Adrenal gland (tissue), 9 donors: ENCODE measurements at regions not wholly inside any gene's neighbourhood (a gene's known extent, or its start where the extent isn't known, plus 50 kb on each side); places are given as distances from the start of the nearest gene placed in this dataset.

Source experiments
- DNase-seq, 7 donors: peaks; one replicate each; pipeline ENCODE4 v3.0.0-alpha.2; 2019 to 2020
- H3K27ac ChIP-seq, 5 donors: fragments of 200-600 bp; sonication (generic) in 4 of 5; 1 replicate in 3 of 5; 2 replicates in 2 of 5; pipeline versions ENCODE4 v1.5.1 to v1.8.0; 2016 to 2020; ENCODE audit warnings: mild to moderate bottlenecking in 1 of 5
- H3K27me3 ChIP-seq: fragments of 200-600 bp; 2 replicates; pipeline ENCODE4 v1.8.0; 2021
- H3K36me3 ChIP-seq, 2 donors: fragments of 200-600 bp; replicated peaks in 1 of 2; 1 replicate in 1 of 2; 2 replicates in 1 of 2; pipeline versions ENCODE4 v1.5.1 to v1.8.0; 2018 to 2022
- H3K4me1 ChIP-seq, 2 donors: fragments of 200-600 bp; replicated peaks in 1 of 2; 1 replicate in 1 of 2; 2 replicates in 1 of 2; pipeline versions ENCODE4 v1.5.1 to v1.8.0; 2018 to 2021
- H3K4me3 ChIP-seq, 4 donors: fragments of 200-600 bp; sonication (generic) in 3 of 4; one replicate each; pipeline ENCODE4 v1.5.1; 2016 to 2018
- H3K9me3 ChIP-seq, 3 donors: fragments of 200-600 bp; sonication (generic) in 1 of 3; replicated peaks in 1 of 3; 1 replicate in 2 of 3; 2 replicates in 1 of 3; pipeline versions ENCODE4 v1.5.1 to v1.8.0; 2016 to 2021
- CTCF ChIP-seq, 6 experiments: fragments of 450-650 bp in 4 of 6; fragments of 200-600 bp in 2 of 6; sonication (generic) in 1 of 6; IDR thresholded peaks; 1 replicate in 5 of 6; 2 replicates in 1 of 6; pipeline versions ENCODE4 v1.5.1 to v1.8.0; 2016 to 2021; ENCODE audit warnings: antibody characterized with exemption in 6 of 6, mild to moderate bottlenecking in 2 of 6, moderate library complexity in 1 of 6
- POLR2A ChIP-seq, 2 donors: fragments of 450-650 bp; IDR thresholded peaks; one replicate each; pipeline ENCODE4 v1.6.1; 2017; ENCODE audit warnings: antibody characterized with exemption in 2 of 2, mild to moderate bottlenecking in 2 of 2, moderate library complexity in 1 of 2
- WGBS, 4 donors: extraction: QIAGEN DNeasy Blood & Tissue Kit in 2 of 4; methylation state at CpG; one replicate each; pipeline versions ENCODE4 v1.1.5 to v1.1.7; 2013 to 2017; 5-methylcytosine and 5-hydroxymethylcytosine counted together
- intact Hi-C, 2 donors: fragments of 100-400 bp; cut with DNase I; formaldehyde crosslinking; loops; one replicate each; pipeline versions ENCODE4 v1.14.1 to v1.15.0; 2022 to 2023
- donor health status: healthy with polysubstance abuse.
- donor health status: Bipolar disorder and iron deficiency.
- donor health status: DM: yes; HTN: yes; CAD: no.
- donor health status: DM: no; HTN: no; CAD: no.
- donor health status: DM: no; HTN: no; CAD: no.

DNA sequence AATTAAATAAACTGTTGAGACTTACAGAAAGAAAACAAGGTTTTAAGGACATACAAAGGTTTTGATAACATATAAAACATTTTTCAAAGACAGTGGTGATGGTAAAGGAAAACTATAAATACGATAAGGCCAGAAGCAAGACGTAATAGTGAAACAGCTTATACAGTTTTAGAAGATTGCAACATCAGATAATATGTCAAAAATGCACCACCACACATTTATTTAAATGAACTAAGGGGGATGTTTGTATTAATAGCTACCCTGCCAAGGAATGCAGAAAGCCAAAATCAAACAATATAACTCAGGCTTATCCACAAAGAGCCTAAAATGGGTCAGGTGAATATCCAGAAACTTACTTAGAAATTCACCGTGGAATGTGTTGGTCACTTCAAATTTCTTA lies 981.6 kb upstream of the FAT3 start:
- WGBS, 4 donors: 77 to 88% (median 81%) methylated on average over 3 of the region's 3 CpGs

DNA sequence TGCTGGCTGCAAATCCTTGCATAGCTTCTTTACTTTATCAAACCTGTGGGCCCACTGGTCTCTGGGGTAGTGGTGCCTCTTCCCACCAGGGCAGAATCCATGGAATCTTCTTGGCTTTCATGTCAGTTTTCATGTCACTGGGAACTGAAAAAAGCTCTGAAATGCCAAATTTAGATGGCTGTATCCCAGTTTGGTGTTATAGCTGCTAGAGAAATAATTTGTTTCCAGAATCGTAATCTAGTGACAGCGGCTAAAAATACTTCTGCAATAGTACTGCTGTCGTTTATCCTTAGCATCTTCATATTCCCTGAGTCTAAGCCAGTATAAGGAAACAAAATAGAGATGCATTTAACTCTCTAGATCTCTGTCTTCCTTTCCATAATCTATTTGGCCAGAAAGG lies 983.4 kb upstream of the FAT3 start:
- WGBS, 4 donors: 68 to 83% (median 79%) methylated on average over 3 of the region's 3 CpGs

More for the DNA sequence above, 981.6 kb upstream of the FAT3 start:
- H3K27me3 ChIP-seq: no peaks in the 10 kb centered on the region
- intact Hi-C loops: no loop called here
- H3K4me3 ChIP-seq: no peak overlapping the region
- H3K27ac ChIP-seq: no peak overlapping the region
- H3K9me3 ChIP-seq: no peaks in the 10 kb centered on the region
- DNase-seq: no peak
- no peaks in the 10 kb centered on the region for H3K36me3 ChIP-seq
- no peaks in the 10 kb centered on the region for H3K4me1 ChIP-seq
- TF ChIP-seq POLR2A (IDR thresholded peaks at IDR 0.05) (no peak), CTCF (IDR thresholded peaks at IDR 0.05) (no peak)

GRCh38 chr11:91239359-91239758 lies 985.3 kb upstream of the FAT3 start:
- H3K36me3 ChIP-seq: no peaks in the 10 kb centered on the region
- no peaks in the 10 kb centered on the region for H3K4me1 ChIP-seq
- TF ChIP-seq CTCF (IDR thresholded peaks at IDR 0.05) (no peak), POLR2A (IDR thresholded peaks at IDR 0.05) (no peak)
- WGBS, 4 donors: 68 to 76% (median 73%) methylated on average over 2 of the region's 2 CpGs
- intact Hi-C loops: no loop called here
- no peak for DNase-seq
- no peaks in the 10 kb centered on the region for H3K27me3 ChIP-seq
- no peak overlapping the region for H3K4me3 ChIP-seq
- H3K9me3 ChIP-seq: no peaks in the 10 kb centered on the region
- no peak overlapping the region for H3K27ac ChIP-seq

More for the DNA sequence above, 983.4 kb upstream of the FAT3 start:
- H3K9me3 ChIP-seq: no peaks in the 10 kb centered on the region
- H3K4me3 ChIP-seq: no peak overlapping the region
- H3K27me3 ChIP-seq: no peaks in the 10 kb centered on the region
- H3K36me3 ChIP-seq: no peaks in the 10 kb centered on the region
- H3K27ac ChIP-seq: no peak overlapping the region
- no peak for TF ChIP-seq POLR2A (IDR thresholded peaks at IDR 0.05)
- no peak for TF ChIP-seq CTCF (IDR thresholded peaks at IDR 0.05)
- intact Hi-C loops: no loop called here
- DNase-seq: no peak
- no peaks in the 10 kb centered on the region for H3K4me1 ChIP-seq

DNA sequence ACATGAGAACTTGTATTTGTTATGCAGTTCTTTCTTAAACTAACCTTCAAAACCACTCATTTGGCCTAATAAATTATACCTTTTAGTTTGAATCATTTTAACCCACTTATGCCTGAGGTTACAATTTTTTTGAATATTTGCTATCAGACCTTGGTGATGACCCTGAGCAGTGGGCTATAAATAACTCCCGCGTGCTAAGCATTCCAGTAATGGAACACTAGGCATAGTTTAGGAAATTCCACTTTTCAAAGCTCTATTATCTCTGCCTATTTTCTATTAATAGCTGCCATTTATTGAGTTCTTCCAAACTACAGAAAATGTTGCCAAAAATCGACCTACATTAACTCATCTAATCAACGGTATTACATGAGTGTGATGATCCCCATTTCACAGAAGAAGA lies 993.4 kb upstream of the FAT3 start:
- no peak for TF ChIP-seq POLR2A (IDR thresholded peaks at IDR 0.05)
- Histone ChIP-seq H3K9me3 (no peaks in the 10 kb centered on the region), H3K4me3 (no peak overlapping the region), H3K27ac (peak overlapping the region in 1 of 5 donors; percentile 19), H3K4me1 (peaks cover 0 to 12% of the 10 kb centered on the region in 2 donors), H3K27me3 (no peaks in the 10 kb centered on the region), H3K36me3 (no peaks in the 10 kb centered on the region)
- DNase-seq: peak in 6 of 7 donors; percentile 13 to 56 (median 40)
- WGBS, 4 donors: 20 to 25% (median 23%) methylated on average over 4 of the region's 4 CpGs
- intact Hi-C loops: no loop called here

DNA sequence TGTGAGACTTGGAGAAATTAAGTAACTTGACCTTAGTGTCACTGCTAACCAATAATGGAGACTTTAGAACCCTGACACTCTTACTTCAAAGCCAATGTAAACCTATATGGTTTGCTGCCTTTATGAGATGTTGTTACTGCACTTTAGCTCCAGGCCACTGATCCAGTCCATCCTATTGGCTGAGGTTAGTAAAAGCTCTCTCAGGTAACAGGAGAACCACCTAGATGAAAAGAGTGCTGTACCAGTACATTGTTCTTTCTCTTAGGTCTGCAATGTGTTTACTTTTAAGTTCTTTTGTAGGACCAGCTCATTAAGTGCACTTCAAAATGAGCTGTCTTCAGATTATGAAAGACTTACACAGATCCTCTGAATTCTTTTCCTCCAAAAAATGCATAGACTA lies 994.0 kb upstream of the FAT3 start:
- TF ChIP-seq POLR2A (IDR thresholded peaks at IDR 0.05) (no peak), CTCF (IDR thresholded peaks at IDR 0.05) (no peak)
- H3K9me3 ChIP-seq: no peaks in the 10 kb centered on the region
- peak overlapping the region in 3 of 5 donors; percentile 19 to 66 (median 28) for H3K27ac ChIP-seq
- intact Hi-C loops: no loop called here
- H3K27me3 ChIP-seq: no peaks in the 10 kb centered on the region
- no peak for DNase-seq
- no peak overlapping the region for H3K4me3 ChIP-seq
- no peaks in the 10 kb centered on the region for H3K36me3 ChIP-seq
- peaks cover 0 to 12% of the 10 kb centered on the region in 2 donors for H3K4me1 ChIP-seq
